ENCODE measurements at regions not wholly inside any gene's neighbourhood (a gene's known extent, or its start where the extent isn't known, plus 50 kb on each side); places are given as distances from the start of the nearest gene placed in this dataset.

- TF ChIP-seq POLR2A (IDR thresholded peaks at IDR 0.05) (no peak), CTCF (IDR thresholded peaks at IDR 0.05) (no peak)
These were observed 851.3 kb downstream of the TFAP2A start for GRCh38 chr6:9563568-9563967.
